Hindlimb muscle (tissue), 1 donor: ENCODE measurements at regions not wholly inside any gene's neighbourhood (a gene's known extent, or its start where the extent isn't known, plus 50 kb on each side); places are given as distances from the start of the nearest gene placed in this dataset.
"Not testable (repeated sequence)": the region's sequence is repeated elsewhere in the genome, so short reads cannot be mapped to it uniquely, and the experiment has no call there.

ENCODE experiments used
- DNase-seq: peaks from one replicate; pipeline ENCODE4 v3.0.0-alpha.2; 2013

- no peak for DNase-seq
Measured at GRCh38 chr2:14756122-14756541, 123.6 kb downstream of the LRATD1 start.

GRCh38 chr2:14756981-14757657, 124.6 kb downstream of the LRATD1 start:
- no peak for DNase-seq

GRCh38 chr2:14759082-14759481, 126.6 kb downstream of the LRATD1 start:
- no peak for DNase-seq

GRCh38 chr2:14760169-14760568, 127.7 kb downstream of the LRATD1 start:
- DNase-seq = no peak

GRCh38 chr2:14761118-14761517, 128.6 kb downstream of the LRATD1 start:
- DNase-seq = no peak

- no peak for DNase-seq
Measured at GRCh38 chr2:14773696-14774095, 141.2 kb downstream of the LRATD1 start.

- no peak for DNase-seq
Measured at GRCh38 chr2:14774436-14774968, 142.0 kb downstream of the LRATD1 start.

GRCh38 chr2:14776216-14776615, 143.7 kb downstream of the LRATD1 start:
- DNase-seq = no peak

GRCh38 chr2:14778015-14778414, 145.5 kb downstream of the LRATD1 start:
- no peak for DNase-seq

- DNase-seq = no peak
Measured at GRCh38 chr2:14779252-14779651, 146.7 kb downstream of the LRATD1 start.

GRCh38 chr2:14781142-14781541, 148.6 kb downstream of the LRATD1 start:
- DNase-seq = no peak

GRCh38 chr2:14788814-14789213, 156.3 kb downstream of the LRATD1 start:
- DNase-seq = not testable (repeated sequence)

- DNase-seq = no peak
Measured at GRCh38 chr2:14790041-14790640, 157.6 kb downstream of the LRATD1 start.

GRCh38 chr2:14803994-14804393, 171.5 kb downstream of the LRATD1 start:
- no peak for DNase-seq

GRCh38 chr2:14804902-14805301, 172.4 kb downstream of the LRATD1 start:
- no peak for DNase-seq

- DNase-seq = peak; percentile 32
Measured at GRCh38 chr2:14806613-14807012, 174.1 kb downstream of the LRATD1 start.

GRCh38 chr2:14815201-14815600, 182.7 kb downstream of the LRATD1 start:
- peak; percentile 30 for DNase-seq

- no peak for DNase-seq
Measured at GRCh38 chr2:14816069-14817060, 183.8 kb downstream of the LRATD1 start.

GRCh38 chr2:14817848-14818247, 185.3 kb downstream of the LRATD1 start:
- DNase-seq = no peak

GRCh38 chr2:14826518-14826917, 194.0 kb downstream of the LRATD1 start:
- no peak for DNase-seq

- no peak for DNase-seq
Measured at GRCh38 chr2:14827226-14828023, 194.9 kb downstream of the LRATD1 start.

- DNase-seq = no peak
Measured at GRCh38 chr2:14828223-14828622, 195.7 kb downstream of the LRATD1 start.
